ENCODE measurements at regions not wholly inside any gene's neighbourhood (a gene's known extent, or its start where the extent isn't known, plus 50 kb on each side); places are given as distances from the start of the nearest gene placed in this dataset.
"Not testable (repeated sequence)": the region's sequence is repeated elsewhere in the genome, so short reads cannot be mapped to it uniquely, and the experiment has no call there.

DNA sequence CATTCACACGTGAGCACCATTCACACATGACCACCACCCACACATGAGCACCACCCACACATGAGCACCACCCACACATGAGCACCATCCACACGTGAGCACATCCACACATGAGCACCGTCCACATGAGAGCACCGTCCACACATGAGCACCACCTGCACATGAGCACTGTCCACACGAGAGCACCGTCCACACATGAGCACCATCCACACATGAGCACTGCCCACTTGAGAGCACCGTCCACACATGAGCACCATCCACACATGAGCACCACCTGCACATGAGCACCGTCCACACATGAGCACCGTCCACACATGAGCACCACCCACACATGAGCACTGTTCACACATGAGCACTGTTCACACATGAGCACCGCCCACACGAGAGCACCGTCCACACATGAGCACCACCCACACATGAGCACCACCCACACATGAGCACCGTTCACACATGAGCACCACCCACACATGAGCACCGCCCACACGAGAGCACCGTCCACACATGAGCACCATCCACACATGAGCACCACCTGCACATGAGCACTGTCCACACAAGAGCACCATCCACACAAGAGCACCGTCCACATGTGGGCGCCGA lies 471.3 kb upstream of the SALL3 start:
- H3K36me3 ChIP-seq (ENCODE audit: control insufficient read depth in 2 of 2, insufficient read depth in 2 of 2, low read length in 1 of 2); H3K4me3 ChIP-seq (ENCODE audit: low read depth in 1 of 2, low read length in 2 of 2); H3K9me3 ChIP-seq (ENCODE audit: control insufficient read depth in 2 of 2, insufficient read depth in 1 of 2, low read depth in 1 of 2, low read length in 1 of 2); H3K4me1 ChIP-seq (ENCODE audit: control insufficient read depth in 2 of 2, insufficient read depth in 2 of 2, low read length in 1 of 2); H3K27me3 ChIP-seq (ENCODE audit: control insufficient read depth in 1 of 2, insufficient read depth in 2 of 2, low read length in 2 of 2); H3K27ac ChIP-seq (ENCODE audit: low read depth in 2 of 2, low read length in 1 of 2): not testable (repeated sequence)
- 89 to 90% methylated on average over 19 of the region's 19 CpGs for WGBS, 2 donors

DNA sequence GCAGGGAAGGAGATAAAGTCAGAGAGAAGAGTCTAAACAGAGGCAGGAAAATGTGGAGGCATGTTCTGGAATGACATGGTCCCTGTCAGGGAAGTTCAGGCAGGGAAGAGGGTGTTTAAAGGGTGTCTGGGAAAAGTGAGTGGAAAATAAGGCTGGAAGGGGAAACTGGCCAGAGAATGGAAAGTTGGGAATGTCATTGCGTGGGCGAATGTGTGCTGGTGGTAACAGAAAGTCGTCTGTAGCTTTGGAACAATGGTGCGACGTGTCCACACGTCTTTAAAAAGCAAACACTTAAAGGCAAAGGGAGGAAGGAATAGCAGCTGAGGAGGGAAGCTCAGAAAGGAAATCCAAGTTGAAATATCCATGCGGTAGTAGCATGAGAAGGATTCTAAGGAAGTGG lies 469.5 kb upstream of the SALL3 start:
- Histone ChIP-seq H3K36me3 (ENCODE audit: control insufficient read depth in 2 of 2, insufficient read depth in 2 of 2, low read length in 1 of 2) (no peaks in the 10 kb centered on the region), H3K27me3 (ENCODE audit: control insufficient read depth in 1 of 2, insufficient read depth in 2 of 2, low read length in 2 of 2) (no peaks in the 10 kb centered on the region), H3K4me3 (ENCODE audit: low read depth in 1 of 2, low read length in 2 of 2) (no peak overlapping the region), H3K9me3 (ENCODE audit: control insufficient read depth in 2 of 2, insufficient read depth in 1 of 2, low read depth in 1 of 2, low read length in 1 of 2) (peaks cover 0 to 5% of the 10 kb centered on the region in 2 donors), H3K27ac (ENCODE audit: low read depth in 2 of 2, low read length in 1 of 2) (no peak overlapping the region), H3K4me1 (ENCODE audit: control insufficient read depth in 2 of 2, insufficient read depth in 2 of 2, low read length in 1 of 2) (no peaks in the 10 kb centered on the region)
- WGBS, 2 donors: 38 to 64% methylated on average over 7 of the region's 7 CpGs

DNA sequence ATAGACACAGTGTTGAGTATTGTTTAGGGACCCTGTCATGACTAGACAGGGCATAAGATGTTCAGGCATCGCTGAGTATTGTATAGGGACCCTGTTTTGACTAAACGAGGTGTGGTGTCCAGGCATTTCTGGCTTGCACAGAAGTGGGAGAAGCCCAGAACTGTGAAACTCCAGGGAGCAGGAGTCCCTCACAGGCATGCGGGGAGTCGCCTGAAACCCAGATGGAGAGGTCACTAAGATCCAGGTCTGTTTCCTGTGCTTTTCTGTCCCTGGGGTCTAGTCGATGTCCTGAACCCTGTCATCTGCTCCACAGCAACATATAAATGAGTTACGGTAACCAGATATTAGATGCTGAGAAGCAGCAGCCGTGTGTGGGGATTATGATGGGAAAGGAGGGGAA lies 469.0 kb upstream of the SALL3 start:
- WGBS, 2 donors: 75 to 76% methylated on average over 7 of the region's 7 CpGs
- no peaks in the 10 kb centered on the region for H3K36me3 ChIP-seq (ENCODE audit: control insufficient read depth in 2 of 2, insufficient read depth in 2 of 2, low read length in 1 of 2)
- no peaks in the 10 kb centered on the region for H3K4me1 ChIP-seq (ENCODE audit: control insufficient read depth in 2 of 2, insufficient read depth in 2 of 2, low read length in 1 of 2)
- peaks cover 0 to 8% of the 10 kb centered on the region in 2 donors for H3K9me3 ChIP-seq (ENCODE audit: control insufficient read depth in 2 of 2, insufficient read depth in 1 of 2, low read depth in 1 of 2, low read length in 1 of 2)
- no peaks in the 10 kb centered on the region for H3K27me3 ChIP-seq (ENCODE audit: control insufficient read depth in 1 of 2, insufficient read depth in 2 of 2, low read length in 2 of 2)
- H3K4me3 ChIP-seq (ENCODE audit: low read depth in 1 of 2, low read length in 2 of 2): no peak overlapping the region
- H3K27ac ChIP-seq (ENCODE audit: low read depth in 2 of 2, low read length in 1 of 2): no peak overlapping the region

DNA sequence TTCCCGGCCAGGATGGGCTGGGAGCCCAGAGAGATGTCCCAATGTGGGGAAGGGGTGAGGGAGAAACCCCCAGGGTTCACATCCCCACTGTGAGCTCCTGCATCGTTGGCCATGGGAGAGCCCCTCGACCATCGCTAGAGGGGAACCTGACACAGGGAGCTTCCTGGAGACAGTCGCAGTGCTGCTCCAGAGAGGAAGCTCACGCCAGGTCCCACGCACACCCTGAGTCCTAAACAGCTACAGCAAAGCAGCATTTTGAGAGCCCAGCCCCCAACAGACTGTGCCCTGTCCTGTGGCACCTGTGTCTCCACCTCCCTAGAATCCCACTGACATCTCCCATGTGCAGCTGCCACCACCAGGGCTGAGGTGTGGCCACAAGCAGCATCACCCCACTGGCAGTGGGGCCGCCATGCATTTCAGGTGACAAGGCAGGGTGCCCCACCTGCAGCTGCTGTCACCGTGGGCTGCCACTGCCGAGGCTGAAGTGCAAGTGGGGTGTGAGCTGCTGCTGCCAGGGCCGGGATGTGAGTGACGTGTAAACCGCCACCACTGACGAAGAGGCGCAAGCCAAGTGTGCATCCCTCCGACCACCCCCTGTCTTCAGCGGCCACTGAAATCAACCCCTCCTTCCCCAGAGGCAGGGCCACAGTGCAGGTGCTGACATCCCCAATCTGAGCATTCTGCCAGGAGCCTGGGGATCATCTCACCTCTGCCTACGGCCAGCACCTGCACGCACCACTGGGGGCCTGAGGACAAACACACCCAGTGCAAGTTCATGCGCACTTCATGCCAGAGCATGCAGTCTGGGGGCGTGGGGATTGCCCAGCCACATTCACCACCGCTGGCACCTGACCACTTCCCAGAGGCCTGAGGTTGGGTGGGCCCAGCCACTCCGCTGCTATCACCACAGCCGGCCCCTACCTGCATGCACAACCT lies 467.7 kb upstream of the SALL3 start:
- Histone ChIP-seq H3K36me3 (ENCODE audit: control insufficient read depth in 2 of 2, insufficient read depth in 2 of 2, low read length in 1 of 2) (no peaks in the 10 kb centered on the region), H3K27ac (ENCODE audit: low read depth in 2 of 2, low read length in 1 of 2) (no peak overlapping the region), H3K4me1 (ENCODE audit: control insufficient read depth in 2 of 2, insufficient read depth in 2 of 2, low read length in 1 of 2) (no peaks in the 10 kb centered on the region), H3K4me3 (ENCODE audit: low read depth in 1 of 2, low read length in 2 of 2) (no peak overlapping the region), H3K9me3 (ENCODE audit: control insufficient read depth in 2 of 2, insufficient read depth in 1 of 2, low read depth in 1 of 2, low read length in 1 of 2) (peaks cover 0 to 8% of the 10 kb centered on the region in 2 donors), H3K27me3 (ENCODE audit: control insufficient read depth in 1 of 2, insufficient read depth in 2 of 2, low read length in 2 of 2) (no peaks in the 10 kb centered on the region)
- 74 to 78% methylated on average over 24 of the region's 24 CpGs for WGBS, 2 donors

DNA sequence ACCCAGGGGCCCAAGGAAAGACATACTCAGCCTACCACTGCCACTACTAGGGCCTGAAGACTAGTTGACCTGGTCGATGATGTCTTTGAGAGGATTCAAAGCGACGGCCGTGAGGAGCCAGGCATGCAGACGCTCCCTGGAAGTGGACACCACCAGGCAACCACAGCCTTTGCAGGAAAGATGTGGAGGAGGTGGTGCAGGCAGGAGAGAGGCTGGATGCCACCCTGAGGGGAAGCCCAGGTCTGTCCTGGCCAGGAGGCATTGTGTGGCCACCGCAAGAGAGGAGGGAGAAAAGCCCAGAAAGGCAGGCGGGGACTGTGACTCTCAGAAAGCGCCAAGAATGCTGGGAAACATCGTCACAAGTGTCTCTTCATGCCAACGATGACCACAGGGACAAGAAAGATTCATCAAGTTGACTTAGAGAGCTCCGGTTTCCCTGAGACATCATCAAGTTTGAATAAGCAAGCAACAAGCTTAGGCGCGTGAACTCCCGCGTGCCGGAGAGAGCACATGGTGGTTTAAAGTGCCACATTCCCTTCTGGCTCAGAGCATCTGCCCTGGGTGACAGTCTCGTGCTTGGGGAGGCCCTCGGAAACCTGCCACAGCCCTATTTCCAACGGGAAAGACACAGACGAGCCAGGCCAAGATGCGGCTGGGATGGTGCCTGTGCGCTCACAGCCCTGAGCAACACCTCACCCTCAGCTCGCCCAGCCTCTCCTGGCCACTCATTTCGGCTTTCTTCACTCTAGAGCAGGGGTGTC lies 464.5 kb upstream of the SALL3 start:
- Histone ChIP-seq H3K36me3 (ENCODE audit: control insufficient read depth in 2 of 2, insufficient read depth in 2 of 2, low read length in 1 of 2) (no peaks in the 10 kb centered on the region), H3K9me3 (ENCODE audit: control insufficient read depth in 2 of 2, insufficient read depth in 1 of 2, low read depth in 1 of 2, low read length in 1 of 2) (peaks cover 0 to 3% of the 10 kb centered on the region in 2 donors), H3K4me3 (ENCODE audit: low read depth in 1 of 2, low read length in 2 of 2) (no peak overlapping the region), H3K27me3 (ENCODE audit: control insufficient read depth in 1 of 2, insufficient read depth in 2 of 2, low read length in 2 of 2) (no peaks in the 10 kb centered on the region), H3K27ac (ENCODE audit: low read depth in 2 of 2, low read length in 1 of 2) (no peak overlapping the region), H3K4me1 (ENCODE audit: control insufficient read depth in 2 of 2, insufficient read depth in 2 of 2, low read length in 1 of 2) (no peaks in the 10 kb centered on the region)
- WGBS, 2 donors: 85 to 88% methylated on average over 24 of the region's 24 CpGs

DNA sequence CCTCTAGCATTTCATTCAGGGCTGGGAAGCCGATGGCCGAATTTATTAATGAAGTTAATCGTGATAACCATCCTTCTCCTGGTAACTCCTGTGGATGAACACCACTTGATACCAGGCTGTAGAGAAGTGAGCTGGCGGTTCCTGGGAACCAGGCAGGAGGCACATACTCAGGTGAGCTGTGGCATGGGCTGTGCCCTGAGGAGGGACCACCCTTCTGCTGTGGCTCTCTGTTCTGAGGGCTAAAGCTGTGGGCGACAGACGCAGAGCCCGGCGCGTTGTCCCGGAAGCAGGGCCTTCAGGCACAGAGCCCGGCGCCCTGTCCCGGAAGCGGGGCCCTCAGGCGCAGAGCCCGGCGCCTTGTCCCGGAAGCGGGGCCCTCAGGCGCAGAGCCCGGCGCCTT lies 462.3 kb upstream of the SALL3 start:
- H3K9me3 ChIP-seq (ENCODE audit: control insufficient read depth in 2 of 2, insufficient read depth in 1 of 2, low read depth in 1 of 2, low read length in 1 of 2): peaks cover 0 to 3% of the 10 kb centered on the region in 2 donors
- no peak overlapping the region for H3K27ac ChIP-seq (ENCODE audit: low read depth in 2 of 2, low read length in 1 of 2)
- H3K36me3 ChIP-seq (ENCODE audit: control insufficient read depth in 2 of 2, insufficient read depth in 2 of 2, low read length in 1 of 2): no peaks in the 10 kb centered on the region
- H3K4me3 ChIP-seq (ENCODE audit: low read depth in 1 of 2, low read length in 2 of 2): no peak overlapping the region
- H3K4me1 ChIP-seq (ENCODE audit: control insufficient read depth in 2 of 2, insufficient read depth in 2 of 2, low read length in 1 of 2): no peaks in the 10 kb centered on the region
- H3K27me3 ChIP-seq (ENCODE audit: control insufficient read depth in 1 of 2, insufficient read depth in 2 of 2, low read length in 2 of 2): no peaks in the 10 kb centered on the region
- 89 to 93% methylated on average over 20 to 22 of the region's 22 CpGs for WGBS, 2 donors

DNA sequence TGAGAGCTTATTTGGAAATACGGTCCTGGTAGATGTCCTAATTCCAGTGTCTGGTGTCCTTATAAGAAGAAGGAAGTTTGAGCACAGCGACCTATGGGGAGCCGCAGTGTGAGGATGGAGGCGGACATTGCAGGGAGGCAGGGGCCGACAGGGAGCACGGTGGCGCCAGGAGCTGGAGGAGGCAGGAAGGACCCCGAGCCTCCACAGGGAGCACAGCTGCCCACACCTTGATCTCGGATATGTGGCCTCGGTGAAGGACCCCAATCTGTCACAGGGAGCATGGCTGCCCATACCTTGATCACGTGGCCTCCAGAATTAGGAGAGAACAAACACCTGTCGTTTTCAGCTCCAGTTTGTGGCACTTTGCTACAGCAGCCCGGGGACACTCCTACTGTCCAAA lies 461.6 kb upstream of the SALL3 start:
- H3K9me3 ChIP-seq (ENCODE audit: control insufficient read depth in 2 of 2, insufficient read depth in 1 of 2, low read depth in 1 of 2, low read length in 1 of 2): peaks cover 0 to 3% of the 10 kb centered on the region in 2 donors
- H3K36me3 ChIP-seq (ENCODE audit: control insufficient read depth in 2 of 2, insufficient read depth in 2 of 2, low read length in 1 of 2): no peaks in the 10 kb centered on the region
- H3K27me3 ChIP-seq (ENCODE audit: control insufficient read depth in 1 of 2, insufficient read depth in 2 of 2, low read length in 2 of 2): no peaks in the 10 kb centered on the region
- H3K4me1 ChIP-seq (ENCODE audit: control insufficient read depth in 2 of 2, insufficient read depth in 2 of 2, low read length in 1 of 2): no peaks in the 10 kb centered on the region
- H3K4me3 ChIP-seq (ENCODE audit: low read depth in 1 of 2, low read length in 2 of 2): no peak overlapping the region
- WGBS, 2 donors: 80 to 86% methylated on average over 13 of the region's 13 CpGs
- H3K27ac ChIP-seq (ENCODE audit: low read depth in 2 of 2, low read length in 1 of 2): no peak overlapping the region

DNA sequence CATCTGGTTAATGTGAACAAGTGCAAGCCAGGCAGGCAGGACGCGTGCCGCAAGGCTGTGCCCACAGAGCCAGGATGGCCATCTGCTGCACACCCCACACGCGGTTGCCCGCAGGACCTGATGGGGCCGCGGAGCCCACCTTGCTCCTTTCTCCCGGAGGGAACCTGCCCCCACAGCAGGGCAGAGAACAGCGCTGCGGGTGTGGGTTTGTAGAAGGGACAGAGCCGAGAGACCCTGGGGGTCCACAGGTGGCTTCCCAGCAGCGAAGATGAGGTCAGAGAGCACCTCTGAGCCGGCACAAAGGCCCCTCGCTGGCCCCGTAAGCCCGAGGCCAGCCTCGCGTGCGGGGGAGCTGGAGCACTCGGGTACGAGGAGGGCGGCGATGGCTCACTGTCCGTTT lies 460.8 kb upstream of the SALL3 start:
- Histone ChIP-seq H3K36me3 (ENCODE audit: control insufficient read depth in 2 of 2, insufficient read depth in 2 of 2, low read length in 1 of 2) (no peaks in the 10 kb centered on the region), H3K9me3 (ENCODE audit: control insufficient read depth in 2 of 2, insufficient read depth in 1 of 2, low read depth in 1 of 2, low read length in 1 of 2) (peaks cover 0 to 7% of the 10 kb centered on the region in 2 donors), H3K4me3 (ENCODE audit: low read depth in 1 of 2, low read length in 2 of 2) (no peak overlapping the region), H3K27me3 (ENCODE audit: control insufficient read depth in 1 of 2, insufficient read depth in 2 of 2, low read length in 2 of 2) (no peaks in the 10 kb centered on the region), H3K4me1 (ENCODE audit: control insufficient read depth in 2 of 2, insufficient read depth in 2 of 2, low read length in 1 of 2) (no peaks in the 10 kb centered on the region), H3K27ac (ENCODE audit: low read depth in 2 of 2, low read length in 1 of 2) (no peak overlapping the region)
- 91 to 94% methylated on average over 25 of the region's 25 CpGs for WGBS, 2 donors

DNA sequence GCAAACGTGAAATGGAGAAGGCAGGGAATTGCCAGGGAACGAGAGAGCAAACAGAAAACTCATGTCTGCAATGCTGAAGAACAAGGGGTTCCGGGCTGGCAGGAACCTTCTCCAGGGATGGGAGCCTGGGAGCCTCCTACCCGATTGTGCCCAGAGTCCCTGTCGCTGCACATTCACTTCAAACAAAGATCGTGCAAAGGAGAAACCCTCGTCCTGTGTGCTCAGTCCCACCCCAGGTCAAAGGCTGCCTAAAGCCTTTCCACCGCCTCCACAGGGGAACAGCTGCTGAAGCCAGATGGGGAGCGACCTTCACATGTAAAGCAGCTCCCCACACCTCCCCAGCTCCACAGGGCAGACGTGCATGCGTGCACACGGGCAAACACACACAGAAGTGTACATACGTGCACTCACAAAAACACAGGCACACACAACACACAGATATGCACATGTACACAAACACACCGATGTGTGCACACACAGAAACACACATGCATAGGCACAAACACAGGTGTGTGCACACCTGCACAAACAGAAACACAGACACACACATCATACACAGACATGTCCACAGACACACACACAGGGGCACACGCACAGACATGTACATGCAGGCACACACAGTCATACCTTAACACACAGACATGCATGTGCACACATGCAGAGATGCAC lies 460.1 kb upstream of the SALL3 start:
- Histone ChIP-seq H3K27me3 (ENCODE audit: control insufficient read depth in 1 of 2, insufficient read depth in 2 of 2, low read length in 2 of 2) (no peaks in the 10 kb centered on the region), H3K36me3 (ENCODE audit: control insufficient read depth in 2 of 2, insufficient read depth in 2 of 2, low read length in 1 of 2) (no peaks in the 10 kb centered on the region), H3K4me3 (ENCODE audit: low read depth in 1 of 2, low read length in 2 of 2) (no peak overlapping the region), H3K4me1 (ENCODE audit: control insufficient read depth in 2 of 2, insufficient read depth in 2 of 2, low read length in 1 of 2) (no peaks in the 10 kb centered on the region), H3K27ac (ENCODE audit: low read depth in 2 of 2, low read length in 1 of 2) (no peak overlapping the region), H3K9me3 (ENCODE audit: control insufficient read depth in 2 of 2, insufficient read depth in 1 of 2, low read depth in 1 of 2, low read length in 1 of 2) (peaks cover 0 to 7% of the 10 kb centered on the region in 2 donors)
- WGBS, 2 donors: 79 to 86% methylated on average over 15 of the region's 15 CpGs
